DMS153 treated with DMSO at 0.1 percent for 48 hours (cell line): ENCODE measurements at regions not wholly inside any gene's neighbourhood (a gene's known extent, or its start where the extent isn't known, plus 50 kb on each side); places are given as distances from the start of the nearest gene placed in this dataset.
"Not testable (repeated sequence)": the region's sequence is repeated elsewhere in the genome, so short reads cannot be mapped to it uniquely, and the experiment has no call there.

Experiments used
- DNase-seq: peaks from one replicate; lab custom pipeline; 2025; ENCODE audit not compliant: unreplicated experiment; lab: John Stamatoyannopoulos, UW

DNA sequence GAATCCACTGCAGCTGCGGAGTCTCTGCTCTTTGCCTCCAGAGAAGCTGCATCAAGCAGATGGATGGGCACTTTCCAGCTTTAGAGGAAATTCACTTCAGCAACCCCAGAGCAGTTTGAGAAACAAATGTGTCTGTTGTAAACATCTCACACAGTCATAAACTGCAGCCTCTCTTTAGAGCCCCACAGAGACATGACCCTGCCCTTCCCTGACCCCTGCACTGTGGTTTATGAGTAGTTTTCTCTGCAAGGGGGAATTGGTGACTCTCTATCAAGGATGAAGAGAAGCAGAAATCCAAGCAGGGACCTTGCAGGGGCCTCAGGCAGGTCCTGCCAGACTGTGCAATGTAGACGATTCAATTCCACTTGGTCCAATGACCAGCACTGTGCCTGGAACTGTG, 160.2 kb downstream of the SH2D4B start:
- no peak for DNase-seq

DNA sequence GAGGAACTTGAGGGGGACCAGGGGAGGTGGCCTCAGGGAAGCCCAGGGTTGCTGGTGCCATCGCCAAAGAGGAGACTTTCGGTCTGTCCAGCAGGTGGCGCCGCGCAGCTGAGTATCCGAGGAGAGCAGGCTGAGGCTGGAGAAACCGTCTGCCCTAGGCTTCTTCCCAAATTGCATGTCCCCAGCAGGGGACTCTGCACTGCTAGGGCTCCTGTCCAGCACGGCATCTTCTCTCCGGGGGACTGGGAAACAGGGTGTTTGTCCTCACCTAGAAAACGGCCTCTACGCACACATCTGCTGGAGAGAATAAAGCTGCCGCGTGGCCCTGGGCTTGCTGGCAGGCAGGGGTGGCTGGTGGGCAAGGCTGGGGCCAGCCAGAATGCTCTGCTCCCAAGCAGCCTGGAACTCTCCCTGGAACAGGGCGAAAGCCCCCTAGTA, 161.9 kb downstream of the SH2D4B start:
- DNase-seq = peak; percentile 65

DNA sequence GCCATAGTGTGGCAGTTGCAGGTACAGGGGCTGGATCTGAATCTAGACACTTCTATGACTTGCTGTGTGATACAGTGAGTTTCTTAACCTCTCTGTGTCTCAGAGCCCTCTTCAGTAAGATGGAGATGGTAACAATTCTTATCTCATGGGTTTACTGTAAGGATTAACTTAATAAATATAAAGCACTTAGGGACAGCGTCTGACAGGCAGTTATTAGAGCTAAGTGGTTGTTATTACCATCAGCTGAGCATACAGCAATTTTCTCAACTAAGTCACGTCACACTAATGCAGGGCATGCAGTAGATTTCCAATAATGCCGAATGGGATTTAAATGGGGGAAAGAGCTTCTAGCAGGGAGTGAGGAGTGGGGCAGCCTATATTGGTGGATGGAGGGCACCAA, 162.6 kb downstream of the SH2D4B start:
- DNase-seq = no peak

DNA sequence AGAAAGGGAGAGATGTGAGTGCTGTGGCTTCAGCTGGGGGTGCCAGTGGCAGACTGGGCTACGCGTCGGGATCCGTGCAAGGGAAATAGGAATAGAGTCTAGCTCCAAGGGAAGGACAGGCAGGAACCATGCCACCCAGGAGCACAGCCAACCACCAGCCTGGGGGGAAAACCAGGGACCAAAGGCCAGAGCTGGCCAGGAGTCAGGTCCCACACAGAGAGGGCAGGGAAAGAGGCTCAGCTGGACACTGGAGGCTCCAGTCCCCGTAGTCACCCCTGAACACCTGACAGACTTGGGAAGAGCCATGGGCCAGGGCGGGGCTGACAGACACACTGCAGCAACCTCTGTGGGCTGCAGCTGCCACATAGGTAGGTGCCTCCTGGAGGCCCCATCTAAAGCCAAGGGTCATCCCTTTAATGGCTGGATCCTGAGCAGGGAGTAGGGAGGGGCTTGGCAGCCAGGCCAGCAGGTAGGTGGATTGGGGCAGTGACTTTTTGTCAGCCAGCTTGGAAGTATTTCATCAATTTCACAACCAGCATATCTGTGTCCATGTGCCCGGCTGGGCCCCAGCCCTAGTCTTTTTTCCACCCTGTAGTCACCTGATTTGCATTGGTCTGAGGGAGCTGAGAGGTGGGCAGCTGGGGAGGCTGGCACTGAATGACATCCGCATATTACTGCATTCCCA, 163.2 kb downstream of the SH2D4B start:
- no peak for DNase-seq

DNA sequence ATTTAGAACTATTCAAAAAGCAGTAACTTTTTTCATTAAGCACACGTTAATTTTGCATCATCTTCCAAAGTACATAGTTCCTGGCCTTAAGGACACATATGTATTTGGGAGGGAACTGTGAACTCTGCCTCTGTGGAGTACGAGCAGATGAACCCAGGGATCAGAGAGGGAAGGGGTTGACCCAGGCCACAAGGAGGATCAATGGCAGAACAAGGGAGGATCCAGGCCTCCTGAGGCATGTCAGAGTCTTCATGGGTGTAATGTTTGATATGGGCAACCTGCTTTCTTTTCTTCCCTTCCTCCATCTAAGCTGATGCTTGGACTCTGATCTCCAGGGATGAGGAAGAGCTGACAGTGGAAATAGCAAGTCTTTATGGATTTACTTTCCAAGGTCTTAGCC, 164.0 kb downstream of the SH2D4B start:
- no peak for DNase-seq

DNA sequence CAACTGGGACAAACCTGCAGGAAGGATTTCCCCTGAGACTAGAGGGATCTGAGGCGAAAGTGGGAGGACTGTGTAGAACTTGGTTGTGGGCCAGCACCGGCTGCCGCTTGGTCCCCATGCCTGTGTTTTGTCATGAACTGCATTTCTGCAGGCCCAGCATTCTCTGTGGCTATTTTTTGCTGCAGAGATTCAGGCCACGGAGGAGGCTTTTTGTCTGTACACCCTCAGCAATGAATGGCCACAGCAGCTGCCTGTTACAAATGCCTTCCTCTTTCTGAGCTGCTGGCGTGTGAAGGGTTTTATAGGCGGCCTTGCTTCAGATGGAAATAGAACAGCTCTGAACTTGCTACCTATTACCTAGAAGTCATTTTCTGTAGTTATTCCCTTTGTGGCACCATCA, 164.4 kb downstream of the SH2D4B start:
- DNase-seq = no peak

DNA sequence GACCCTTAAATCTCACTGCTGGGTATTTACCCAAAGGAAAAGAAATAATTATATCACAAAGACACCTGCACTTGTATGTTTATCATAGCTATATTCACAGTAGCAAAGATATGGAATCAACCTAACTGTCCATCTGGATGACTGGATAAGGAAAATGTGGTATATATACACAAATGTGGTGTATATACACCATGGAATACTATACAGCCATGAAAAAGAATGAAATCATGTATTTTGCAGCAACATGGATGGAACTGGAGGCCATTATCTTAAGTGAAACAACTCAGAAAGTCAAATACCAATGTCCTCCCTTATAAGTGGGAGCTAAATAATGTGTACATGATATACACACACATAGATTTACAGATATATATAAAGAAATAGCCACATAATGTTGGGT, 168.2 kb downstream of the SH2D4B start:
- no peak for DNase-seq

DNA sequence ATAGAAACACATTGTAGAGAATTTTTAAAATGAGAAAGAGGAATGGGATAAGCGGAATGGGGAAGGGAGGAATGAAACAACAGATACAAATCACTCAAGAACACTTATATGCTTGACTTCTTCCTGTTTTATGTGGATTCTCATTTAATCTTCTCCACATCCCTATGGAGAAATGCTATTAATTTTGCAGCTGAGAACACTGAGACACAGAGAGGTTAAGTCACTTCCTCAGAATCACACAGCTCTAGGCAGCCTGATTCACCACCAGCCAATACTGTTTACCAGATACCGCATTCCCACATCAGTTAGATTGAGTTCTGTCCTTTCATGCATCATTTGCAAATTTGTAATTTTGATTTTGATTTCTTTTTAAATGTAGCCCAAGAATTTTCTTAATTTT, 170.5 kb downstream of the SH2D4B start:
- DNase-seq = no peak

DNA sequence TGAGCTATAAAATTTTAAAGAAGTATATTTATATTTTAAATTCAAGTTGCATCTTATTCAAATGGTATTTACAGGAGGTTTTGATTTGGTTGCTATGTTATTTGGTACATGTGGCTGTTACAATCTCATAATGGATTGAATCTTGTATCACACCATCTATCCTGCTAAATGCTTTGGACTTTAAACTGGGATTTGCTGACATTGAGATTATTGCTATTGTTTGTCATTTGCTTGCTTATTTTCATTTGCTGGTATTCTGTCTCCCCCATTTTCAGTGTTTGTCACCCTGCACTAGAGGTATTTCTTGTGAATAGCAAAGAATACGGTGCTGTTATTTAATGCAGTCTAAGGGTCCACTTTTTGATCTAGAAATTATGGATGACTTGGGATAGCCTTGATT, 171.1 kb downstream of the SH2D4B start:
- no peak for DNase-seq

DNA sequence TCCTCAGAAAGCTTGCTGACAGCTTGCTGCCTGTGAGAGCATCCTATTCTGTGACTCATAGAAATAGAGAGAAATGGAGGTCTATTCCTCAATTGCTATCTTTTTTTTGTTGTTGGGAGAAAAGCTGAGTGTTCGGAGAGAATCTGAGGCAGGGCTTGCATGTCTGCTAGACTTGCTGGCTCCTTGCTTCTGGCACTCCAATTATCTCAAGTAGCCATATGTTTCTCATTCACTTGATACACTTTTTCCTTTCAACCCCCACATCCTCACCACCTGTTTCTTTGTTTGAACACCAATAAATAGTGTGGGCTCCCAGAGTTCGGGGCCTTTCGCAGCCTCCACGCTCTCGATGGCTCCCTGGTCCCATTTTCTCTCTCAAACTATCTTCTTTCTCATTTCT, 172.2 kb downstream of the SH2D4B start:
- no peak for DNase-seq

DNA sequence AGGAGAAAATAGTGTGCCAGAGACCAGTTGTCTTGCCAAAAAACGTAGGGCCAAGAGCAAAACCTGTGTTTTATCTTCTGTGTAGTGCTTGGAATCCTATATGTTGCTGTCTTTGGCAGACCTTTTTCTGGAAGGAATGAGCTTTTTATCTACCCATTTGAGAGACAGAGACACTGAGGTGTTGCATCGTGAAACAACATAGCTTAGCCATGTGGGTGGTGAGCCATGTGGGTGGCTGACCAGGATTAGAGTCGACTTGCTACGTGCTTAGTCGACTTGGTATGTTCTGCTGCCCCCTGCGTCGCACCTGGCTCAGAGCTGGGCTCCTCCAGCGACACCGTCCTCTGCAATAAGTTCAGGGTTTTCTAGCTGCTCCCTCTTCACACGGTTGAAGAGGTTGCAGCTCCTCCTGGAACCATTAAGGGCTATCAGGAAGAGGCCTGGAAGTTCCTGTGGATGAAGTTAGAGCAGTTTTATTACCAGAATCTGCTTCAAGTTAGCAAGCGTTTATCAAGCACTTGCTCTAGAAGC, 175.8 kb downstream of the SH2D4B start:
- no peak for DNase-seq

DNA sequence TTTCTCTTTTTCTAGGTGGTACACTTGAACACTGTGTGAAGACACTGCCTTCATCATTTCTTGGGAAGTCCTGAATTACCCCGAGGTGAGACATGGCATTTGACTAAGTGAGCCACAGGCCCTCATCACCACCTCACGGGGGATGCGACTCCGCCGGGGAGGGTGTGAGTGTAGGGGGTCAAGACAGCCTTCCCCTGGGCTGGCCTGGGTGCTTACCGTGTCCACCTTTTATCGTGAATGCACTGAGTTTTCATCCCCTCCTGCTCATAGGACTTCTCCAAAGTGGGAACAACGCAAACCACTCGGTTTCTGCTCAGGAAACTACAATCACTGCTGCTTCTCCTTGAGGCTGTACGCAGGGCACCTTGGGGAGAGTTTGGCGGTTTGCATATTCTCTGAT, 176.9 kb downstream of the SH2D4B start:
- DNase-seq = no peak

DNA sequence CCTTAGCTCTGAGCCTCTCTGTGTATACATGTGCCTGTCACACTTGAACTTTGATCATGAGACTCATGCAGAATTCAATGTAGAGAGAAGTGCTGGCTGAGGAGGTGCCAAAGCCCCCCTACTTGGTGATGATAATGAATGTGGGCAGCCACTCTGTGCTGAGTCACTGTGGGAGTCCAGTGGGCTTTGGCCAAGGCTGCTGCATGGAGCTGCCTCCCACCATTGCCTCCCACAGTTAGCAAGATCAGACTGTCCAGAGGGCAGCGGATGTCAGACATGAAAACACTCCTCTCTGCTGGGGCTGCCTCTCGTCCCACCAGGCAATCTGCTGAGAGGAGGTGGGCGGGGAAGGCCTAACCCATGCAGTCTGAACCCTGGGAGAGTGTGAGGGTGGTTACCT, 180.3 kb downstream of the SH2D4B start:
- DNase-seq = no peak

DNA sequence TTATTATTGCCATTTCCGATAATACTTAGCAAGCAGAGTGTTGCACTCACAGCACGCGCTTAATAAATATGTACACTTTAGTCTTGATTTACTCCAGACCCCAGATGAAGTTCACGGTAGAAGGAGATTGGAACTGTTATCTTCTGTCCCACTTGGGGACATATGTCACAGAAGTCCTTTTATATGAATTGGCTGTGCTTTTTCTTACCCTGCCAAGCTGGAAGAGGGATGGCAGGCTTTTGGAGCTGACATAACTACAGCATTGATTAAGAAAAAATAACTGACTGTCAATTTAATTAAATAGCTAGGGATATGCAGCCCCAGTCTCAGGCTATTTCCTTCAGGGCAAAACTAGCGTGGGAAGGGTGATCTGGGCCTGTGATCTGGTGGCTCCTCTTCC, 182.2 kb downstream of the SH2D4B start:
- DNase-seq = no peak

DNA sequence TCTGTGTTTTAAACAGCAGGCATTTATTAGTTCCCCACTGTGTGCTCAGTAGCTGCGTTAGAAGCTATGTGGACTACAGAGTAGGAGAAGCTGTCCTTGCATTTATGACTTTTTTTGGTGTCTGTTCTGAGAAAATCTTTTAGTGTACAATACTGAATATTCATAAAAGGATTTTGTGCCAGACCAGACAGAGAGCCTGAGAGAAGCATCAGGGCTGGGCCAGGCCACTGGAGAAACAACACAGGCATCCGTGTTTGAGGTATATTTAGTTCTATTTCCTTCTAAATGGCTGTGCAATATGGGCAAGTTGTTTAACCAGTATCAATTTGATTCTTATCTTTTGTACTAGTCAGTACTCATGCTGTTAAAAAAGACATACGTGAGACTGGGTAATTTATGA, 182.8 kb downstream of the SH2D4B start:
- no peak for DNase-seq

DNA sequence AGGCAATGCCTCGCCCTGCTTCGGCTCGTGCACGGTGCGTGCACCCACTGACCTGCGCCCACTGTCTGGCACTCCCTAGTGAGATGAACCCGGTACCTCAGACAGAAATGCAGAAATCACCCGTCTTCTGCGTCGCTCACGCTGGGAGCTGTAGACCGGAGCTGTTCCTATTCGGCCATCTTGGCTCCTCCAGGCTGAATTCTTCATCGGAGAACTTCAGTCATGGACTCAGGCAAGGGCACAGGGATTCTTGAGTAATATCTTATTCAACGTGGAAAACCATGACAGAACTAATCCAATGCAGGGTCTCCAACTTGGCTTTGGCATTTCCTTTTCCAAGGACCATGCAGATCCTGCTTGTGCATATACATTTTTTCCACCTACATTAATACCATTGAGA, 190.7 kb downstream of the SH2D4B start:
- DNase-seq = not testable (repeated sequence)

DNA sequence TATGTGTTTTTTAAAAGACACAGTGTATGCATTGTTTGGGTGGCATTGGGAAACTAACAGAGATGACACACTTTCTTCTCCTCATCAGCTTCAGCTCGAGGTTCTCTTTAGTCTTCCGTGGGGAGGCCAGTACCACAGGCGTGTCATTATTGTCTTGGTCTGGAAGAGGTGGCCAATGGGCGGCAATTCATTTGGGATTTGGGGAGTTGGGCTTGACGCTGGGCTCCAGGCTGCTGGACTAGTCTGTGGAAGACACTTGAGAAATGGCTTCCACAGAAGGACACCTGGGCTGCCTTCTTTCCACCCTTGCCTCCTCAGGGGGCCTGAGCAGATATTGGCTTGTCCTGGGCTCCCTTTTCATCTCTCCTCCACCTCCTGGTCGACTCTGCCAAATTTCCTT, 192.2 kb downstream of the SH2D4B start:
- DNase-seq = no peak

DNA sequence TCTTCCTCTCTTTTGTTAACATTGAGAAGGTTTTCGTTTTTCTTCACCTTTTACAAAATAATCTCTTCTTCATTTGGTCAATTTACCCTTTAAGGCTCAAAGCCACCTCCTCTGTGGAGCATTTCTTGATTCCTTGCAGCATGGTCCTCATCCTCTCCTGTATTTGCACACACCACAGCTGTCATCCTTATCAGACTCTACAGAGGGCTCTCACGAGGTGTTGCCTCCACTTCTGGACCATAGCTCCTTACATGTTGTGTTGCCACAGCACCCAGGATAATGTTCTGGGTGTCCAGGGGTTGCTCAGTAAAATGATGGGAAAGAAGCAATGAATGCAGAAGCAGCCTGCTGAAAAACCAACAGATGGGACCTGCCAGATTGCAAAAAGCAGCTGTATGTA, 192.8 kb downstream of the SH2D4B start:
- DNase-seq = no peak

DNA sequence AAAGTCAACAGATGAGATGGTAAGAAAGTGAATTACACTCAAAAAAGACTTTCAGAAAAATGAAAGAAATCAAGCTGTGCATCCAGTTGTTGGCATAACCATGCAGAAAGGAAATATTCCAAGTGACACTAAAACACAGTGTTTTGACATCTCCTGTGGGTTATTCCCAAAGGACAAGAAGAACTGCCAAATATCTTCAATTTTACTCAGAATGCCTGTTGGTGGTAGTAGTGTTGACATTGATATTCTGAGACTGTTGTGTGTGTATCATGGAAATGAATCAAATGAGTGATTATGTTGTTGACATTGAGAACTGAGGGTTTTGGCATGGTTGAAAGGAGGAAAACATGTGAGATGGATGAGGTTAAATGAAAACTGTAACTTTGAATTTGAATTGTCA, 196.9 kb downstream of the SH2D4B start:
- DNase-seq = no peak

DNA sequence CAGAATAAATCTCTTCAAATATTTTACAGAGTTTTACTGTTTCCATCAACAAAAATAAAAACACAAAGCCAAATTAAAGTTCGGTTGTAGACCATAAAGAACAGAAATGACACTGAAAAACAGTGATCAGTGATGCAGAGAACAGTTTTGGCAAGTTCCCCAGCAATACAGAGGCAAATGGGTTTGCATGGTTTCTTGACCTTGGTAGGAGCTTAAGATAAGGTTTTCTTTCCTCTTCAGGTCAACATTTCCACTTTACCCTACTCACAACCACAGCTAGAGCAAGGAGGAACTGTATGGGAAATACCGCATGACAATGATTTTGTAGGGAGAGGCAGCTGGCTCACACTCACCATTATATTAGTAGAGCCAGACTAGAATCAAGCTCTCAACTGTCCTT, 199.5 kb downstream of the SH2D4B start:
- DNase-seq = no peak

DNA sequence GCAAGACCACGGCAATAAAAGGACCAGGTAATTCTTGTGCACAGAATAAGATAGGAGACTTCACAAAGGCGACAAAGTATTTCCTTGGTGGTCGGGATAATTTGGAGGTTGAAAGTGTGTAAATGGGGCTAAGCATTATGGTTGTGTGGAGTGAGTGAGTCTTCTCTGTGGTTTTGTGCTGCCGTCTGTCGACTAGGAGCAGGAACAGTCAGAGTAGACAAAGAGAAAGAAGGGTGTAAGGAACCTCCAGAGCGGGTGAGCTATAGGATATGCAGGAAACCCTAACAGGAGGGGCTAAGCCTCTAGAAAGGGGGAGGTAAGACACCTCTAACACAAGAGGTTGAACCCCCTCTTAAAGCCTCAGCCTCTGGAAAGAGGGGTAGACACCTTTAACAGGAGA, 201.6 kb downstream of the SH2D4B start:
- no peak for DNase-seq

DNA sequence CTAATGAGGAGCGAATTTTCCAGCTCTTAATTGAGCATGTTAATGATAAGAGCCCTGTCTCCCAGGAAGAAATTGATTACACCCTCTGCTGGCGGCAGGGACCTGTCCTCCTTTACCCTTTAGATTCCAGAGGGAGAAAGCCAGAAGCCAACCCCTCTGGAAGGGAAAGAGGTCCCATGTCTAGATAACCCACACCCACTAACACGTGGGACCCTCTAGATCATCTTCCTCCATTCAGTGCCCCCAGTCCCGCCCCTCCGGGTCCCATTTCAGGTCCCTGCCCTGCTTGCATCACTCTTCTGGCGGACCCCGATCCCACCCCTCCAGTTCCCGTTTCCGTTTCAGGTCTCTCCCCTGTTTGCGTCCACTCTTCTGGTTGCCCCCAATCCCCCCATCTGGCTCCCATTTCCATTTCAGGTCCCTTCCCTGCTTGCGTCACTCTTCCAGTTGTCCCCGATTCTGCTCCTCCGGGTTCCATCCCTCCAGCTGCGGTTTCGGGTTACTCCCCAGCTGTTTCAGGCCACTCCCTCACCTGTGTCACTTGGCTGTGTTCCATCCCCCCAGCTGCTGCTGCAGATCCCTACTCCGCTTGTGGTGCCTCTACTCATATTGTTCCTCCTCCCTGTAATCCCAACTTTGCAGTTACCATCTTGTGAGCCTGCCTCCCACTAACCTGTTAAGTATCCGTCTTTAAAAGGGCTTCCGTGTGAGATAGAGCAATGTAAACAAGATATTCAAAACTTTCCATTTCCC, 202.4 kb downstream of the SH2D4B start:
- no peak for DNase-seq

DNA sequence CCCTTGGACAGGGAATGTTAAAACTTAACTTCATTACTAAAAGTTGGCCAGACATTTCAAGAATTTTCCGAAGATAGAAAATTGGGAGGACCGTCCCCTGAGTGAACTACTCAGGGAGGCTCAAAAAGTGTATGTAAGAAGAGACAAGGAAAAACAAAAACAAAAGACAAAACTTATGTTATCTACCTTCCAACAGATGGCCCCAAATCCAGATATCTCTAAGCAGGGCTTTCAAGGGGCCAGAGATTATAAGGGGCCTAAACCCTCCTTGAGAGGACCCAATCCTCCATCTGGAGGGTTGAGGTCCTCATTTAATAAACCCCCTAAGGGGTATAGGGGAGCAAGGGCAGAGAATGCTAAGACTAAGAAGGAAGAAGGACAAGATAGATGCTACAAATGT, 203.6 kb downstream of the SH2D4B start:
- DNase-seq = no peak
